Parathyroid adenoma (tissue), 2 donors: ENCODE measurements at regions not wholly inside any gene's neighbourhood (a gene's known extent, or its start where the extent isn't known, plus 50 kb on each side); places are given as distances from the start of the nearest gene placed in this dataset.
"Not testable (repeated sequence)": the region's sequence is repeated elsewhere in the genome, so short reads cannot be mapped to it uniquely, and the experiment has no call there.

Source experiments
- H2AFZ ChIP-seq: fragments of 300-600 bp; sonication (generic); one replicate; pipeline ENCODE4 v1.7.0; 2017; ENCODE audit warnings: antibody characterized with exemption, mild to moderate bottlenecking
- H3K27ac ChIP-seq: fragments of 300-600 bp; sonication (generic); one replicate; pipeline ENCODE4 v1.7.0; 2017
- H3K27me3 ChIP-seq: fragments of 300-600 bp; sonication (generic); one replicate; pipeline ENCODE4 v1.7.0; 2017; ENCODE audit warnings: low read length; ENCODE audit not compliant: control insufficient read depth, insufficient read depth
- H3K36me3 ChIP-seq: fragments of 300-600 bp; sonication (generic); one replicate; pipeline ENCODE4 v1.7.0; 2017; ENCODE audit warnings: low read length; ENCODE audit not compliant: control insufficient read depth, insufficient read depth
- H3K4me1 ChIP-seq: fragments of 300-600 bp; sonication (generic); one replicate; pipeline ENCODE4 v1.7.0; 2017; ENCODE audit warnings: control low read depth
- H3K4me2 ChIP-seq: fragments of 300-600 bp; sonication (generic); one replicate; pipeline ENCODE4 v1.7.0; 2017; ENCODE audit warnings: low read length
- H3K4me3 ChIP-seq: fragments of 300-600 bp; sonication (generic); one replicate; pipeline ENCODE4 v1.7.0; 2017; ENCODE audit warnings: low read depth, low read length
- H3K79me2 ChIP-seq: fragments of 300-600 bp; sonication (generic); one replicate; pipeline ENCODE4 v1.7.0; 2017; ENCODE audit warnings: control low read depth
- H3K9ac ChIP-seq: fragments of 300-600 bp; sonication (generic); one replicate; pipeline ENCODE4 v1.7.0; 2017; ENCODE audit warnings: mild to moderate bottlenecking
- H3K9me3 ChIP-seq: fragments of 300-600 bp; sonication (generic); one replicate; pipeline ENCODE4 v1.7.0; 2017; ENCODE audit warnings: low read length; ENCODE audit not compliant: control insufficient read depth
- CTCF ChIP-seq: fragments of 300-600 bp; sonication (generic); IDR thresholded peaks from one replicate; pipeline ENCODE4 v1.7.0; 2017; ENCODE audit warnings: antibody characterized with exemption, mild to moderate bottlenecking
- donor health status: primary hyperparathyroidism.

DNA sequence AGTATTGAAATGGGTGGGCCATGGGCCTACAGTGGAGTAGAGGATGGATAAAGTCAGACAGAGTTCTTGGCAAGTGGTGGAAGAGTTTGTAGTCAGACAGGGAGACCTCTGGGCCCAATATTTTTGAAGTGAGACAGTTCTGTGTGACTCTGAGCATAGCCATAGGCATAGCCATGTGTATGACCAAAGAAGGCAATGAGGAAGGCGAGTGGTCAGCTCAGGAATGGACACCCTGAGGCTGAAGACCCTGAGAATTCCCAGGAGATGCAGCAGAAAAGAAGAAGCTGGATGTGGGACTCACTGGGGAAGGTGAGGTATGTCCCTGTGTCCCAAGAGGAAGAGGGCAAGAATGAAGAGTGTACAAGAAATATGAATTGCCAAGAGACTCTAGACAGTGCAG lies 210.6 kb upstream of the IRF2BP2 start:
- H3K36me3 ChIP-seq, result no peaks in the 10 kb centered on the region
- no peak overlapping the region for H3K4me2 ChIP-seq
- H2AFZ ChIP-seq, result no peak overlapping the region
- no peaks in the 10 kb centered on the region for H3K9me3 ChIP-seq
- H3K79me2 ChIP-seq, result no peaks in the 10 kb centered on the region
- H3K27ac ChIP-seq, result no peak overlapping the region
- H3K4me1 ChIP-seq, result no peaks in the 10 kb centered on the region
- H3K9ac ChIP-seq, result no peak overlapping the region
- H3K27me3 ChIP-seq, result no peaks in the 10 kb centered on the region
- no peak overlapping the region for H3K4me3 ChIP-seq
- no peak for TF ChIP-seq CTCF

DNA sequence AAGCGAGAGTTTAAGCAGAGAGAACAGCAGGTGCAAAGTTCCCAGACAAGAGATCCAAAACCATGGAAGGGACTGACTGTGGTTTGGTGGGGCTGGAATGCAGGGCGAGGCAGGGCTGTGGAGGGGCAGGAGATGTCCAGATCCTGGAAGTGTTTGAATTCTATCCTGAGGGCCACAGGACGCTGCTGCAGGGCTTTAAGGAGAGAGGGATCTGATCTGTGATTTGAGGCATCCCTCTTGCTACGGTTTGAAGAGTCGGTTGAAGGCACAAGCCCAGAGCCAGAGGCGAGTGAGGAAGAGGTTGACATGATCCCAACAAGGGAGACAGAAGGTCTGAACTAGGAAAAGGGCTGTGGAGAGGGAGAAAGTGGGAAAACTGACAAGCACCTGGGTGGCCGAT lies 209.9 kb upstream of the IRF2BP2 start:
- H3K9ac ChIP-seq, H3K4me1 ChIP-seq: not testable (repeated sequence)

GRCh38 chr1:234818040-234818387 lies 208.0 kb upstream of the IRF2BP2 start:
- H3K27ac ChIP-seq, result not testable (repeated sequence)

More for the DNA sequence above, 209.9 kb upstream of the IRF2BP2 start:
- not testable (repeated sequence) for H3K4me3 ChIP-seq, H3K9me3 ChIP-seq, H3K4me2 ChIP-seq, H2AFZ ChIP-seq, H3K36me3 ChIP-seq, H3K79me2 ChIP-seq, H3K27ac ChIP-seq, H3K27me3 ChIP-seq

GRCh38 chr1:234817313-234818039 lies 207.5 kb upstream of the IRF2BP2 start:
- H3K9me3 ChIP-seq, H3K4me2 ChIP-seq, H3K36me3 ChIP-seq, H3K4me1 ChIP-seq, H3K27ac ChIP-seq, H3K4me3 ChIP-seq, H3K79me2 ChIP-seq, H3K9ac ChIP-seq, H3K27me3 ChIP-seq, H2AFZ ChIP-seq: not testable (repeated sequence)

More at GRCh38 chr1:234818040-234818387, 208.0 kb upstream of the IRF2BP2 start:
- not testable (repeated sequence) for H3K79me2 ChIP-seq, H3K4me3 ChIP-seq, H3K4me1 ChIP-seq, H2AFZ ChIP-seq, H3K4me2 ChIP-seq, H3K9me3 ChIP-seq, H3K9ac ChIP-seq, H3K27me3 ChIP-seq, H3K36me3 ChIP-seq

DNA sequence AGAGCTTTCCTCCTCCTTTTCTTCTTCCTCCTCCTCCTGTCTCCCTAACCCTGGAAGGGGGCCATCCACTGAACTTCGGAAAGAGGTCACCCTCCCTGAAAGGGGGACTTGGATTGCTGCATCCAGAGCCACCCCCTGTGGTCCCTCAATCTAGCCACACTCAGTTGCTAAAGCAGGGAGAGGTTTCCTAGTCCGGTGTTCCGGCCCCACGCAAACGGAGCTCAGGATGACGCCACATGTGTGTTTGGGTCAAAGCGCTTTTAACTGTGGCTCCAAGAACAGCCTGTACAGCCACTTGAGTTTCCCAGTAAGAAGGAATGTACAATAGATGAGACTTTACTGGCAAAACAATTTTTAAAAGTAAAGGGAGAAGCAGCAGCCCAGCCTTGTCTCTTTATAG lies 206.9 kb upstream of the IRF2BP2 start:
- not testable (repeated sequence) for H3K9ac ChIP-seq, H3K27ac ChIP-seq, H3K9me3 ChIP-seq, H3K4me1 ChIP-seq, H3K79me2 ChIP-seq, H3K4me2 ChIP-seq, H3K36me3 ChIP-seq, H3K4me3 ChIP-seq, H3K27me3 ChIP-seq, H2AFZ ChIP-seq

DNA sequence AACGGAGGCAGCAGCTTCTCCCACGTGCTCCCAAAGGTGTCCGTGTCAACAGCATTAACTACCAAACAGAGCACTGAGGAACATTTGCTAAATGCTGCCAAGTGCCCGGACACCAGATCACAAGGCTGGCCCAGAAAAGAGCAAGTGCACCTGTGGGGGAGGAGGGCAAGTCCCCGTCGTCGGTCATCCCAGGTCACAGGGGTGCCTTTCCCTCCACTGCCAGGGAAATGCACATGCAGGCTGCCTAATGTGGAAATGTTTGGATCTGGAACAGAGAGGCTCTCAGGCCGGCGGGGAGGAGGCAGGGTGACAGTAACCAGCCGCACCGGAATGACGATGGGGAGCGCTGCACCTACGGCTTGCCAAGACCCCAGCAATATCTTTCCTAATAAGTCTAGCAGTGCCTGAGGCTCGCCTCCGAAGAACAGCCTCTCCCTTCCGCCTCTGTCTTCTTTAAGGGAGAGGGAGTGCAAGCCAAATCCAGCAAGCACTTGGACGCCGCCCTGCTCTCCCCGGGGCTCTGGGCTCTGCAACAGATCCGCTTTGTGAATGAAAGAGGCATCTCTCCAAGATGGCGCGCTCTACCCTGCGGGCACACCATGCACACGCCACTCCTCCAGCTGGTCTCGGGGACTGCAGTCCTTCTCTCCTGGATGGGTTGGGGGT lies 206.3 kb upstream of the IRF2BP2 start:
- H3K4me1 ChIP-seq, H2AFZ ChIP-seq, H3K4me3 ChIP-seq, H3K79me2 ChIP-seq, H3K36me3 ChIP-seq, H3K9ac ChIP-seq, H3K9me3 ChIP-seq, H3K27me3 ChIP-seq, H3K27ac ChIP-seq, H3K4me2 ChIP-seq: not testable (repeated sequence)

GRCh38 chr1:234815295-234815815 lies 205.4 kb upstream of the IRF2BP2 start:
- not testable (repeated sequence) for H3K4me3 ChIP-seq, H3K4me2 ChIP-seq, H3K9me3 ChIP-seq, H3K9ac ChIP-seq, H2AFZ ChIP-seq, H3K79me2 ChIP-seq, H3K36me3 ChIP-seq, H3K4me1 ChIP-seq, H3K27ac ChIP-seq, H3K27me3 ChIP-seq

DNA sequence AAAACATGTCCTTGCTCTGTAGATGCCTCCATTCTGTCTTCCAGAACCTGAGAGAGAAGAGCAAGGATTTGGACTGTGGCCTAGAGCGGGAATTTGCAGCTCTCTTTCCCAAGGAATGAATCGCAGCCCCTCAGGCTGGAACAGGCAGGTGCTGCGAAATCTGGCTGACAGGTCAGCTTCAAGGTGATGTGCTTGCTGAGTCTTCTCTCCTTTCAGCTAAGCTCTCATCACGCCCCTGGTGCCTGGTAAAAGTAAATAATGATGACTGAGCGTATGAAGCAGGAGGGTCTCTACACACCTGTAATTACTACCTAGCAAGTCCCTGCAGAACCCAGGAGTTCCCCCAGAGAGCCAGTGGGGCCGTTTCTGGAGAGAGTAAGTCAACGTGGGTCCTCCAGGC lies 204.3 kb upstream of the IRF2BP2 start:
- H3K9me3 ChIP-seq, H3K36me3 ChIP-seq, H3K79me2 ChIP-seq, H3K4me1 ChIP-seq, H2AFZ ChIP-seq, H3K27me3 ChIP-seq, H3K9ac ChIP-seq, H3K4me2 ChIP-seq, H3K27ac ChIP-seq, H3K4me3 ChIP-seq: not testable (repeated sequence)

DNA sequence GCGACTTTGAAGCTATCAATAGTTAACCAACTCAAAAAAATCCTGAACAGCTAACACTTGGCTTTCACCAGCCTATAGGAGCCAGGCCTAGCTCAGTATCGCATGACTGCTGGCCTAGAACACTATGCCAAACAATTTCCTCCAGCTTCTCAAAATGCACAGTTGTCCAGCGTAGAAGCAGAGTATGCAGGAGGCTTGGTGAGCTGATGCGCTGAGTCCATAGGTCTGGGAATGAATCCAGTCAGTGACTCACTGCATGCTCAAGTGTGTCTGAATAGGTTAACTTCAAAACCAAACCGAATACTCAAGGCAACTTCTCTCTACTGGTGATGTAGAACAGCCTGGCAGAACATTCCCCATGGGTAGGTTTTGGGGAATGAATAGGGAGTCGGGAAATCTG lies 201.8 kb upstream of the IRF2BP2 start:
- H3K4me1 ChIP-seq, H3K4me2 ChIP-seq, H3K36me3 ChIP-seq, H3K4me3 ChIP-seq, H3K9ac ChIP-seq, H3K79me2 ChIP-seq, H2AFZ ChIP-seq, H3K9me3 ChIP-seq, H3K27me3 ChIP-seq, H3K27ac ChIP-seq: not testable (repeated sequence)

DNA sequence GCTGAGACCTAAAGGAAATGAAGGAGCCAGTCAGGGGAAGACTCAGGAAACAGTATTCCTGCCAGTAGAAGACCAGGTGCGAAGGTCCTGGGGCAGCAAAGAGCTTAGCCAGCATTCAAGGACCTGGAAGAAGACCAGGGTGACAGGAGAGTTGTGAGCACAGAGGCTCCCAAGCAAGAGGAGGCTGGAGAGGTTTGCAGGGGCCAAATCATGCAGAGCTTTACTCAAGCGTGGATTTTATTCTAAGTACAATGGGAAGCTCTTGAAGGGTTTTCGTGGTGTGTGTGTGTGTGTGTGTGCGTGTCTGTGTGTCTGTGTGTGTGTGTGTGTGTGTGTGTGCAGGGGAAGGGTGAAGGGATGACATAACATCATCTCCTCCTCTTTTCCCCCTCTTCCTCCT lies 200.7 kb upstream of the IRF2BP2 start:
- H3K4me1 ChIP-seq, H3K36me3 ChIP-seq, H3K4me3 ChIP-seq, H3K4me2 ChIP-seq, H3K27me3 ChIP-seq, H3K9ac ChIP-seq, H3K79me2 ChIP-seq, H2AFZ ChIP-seq, H3K27ac ChIP-seq, H3K9me3 ChIP-seq: not testable (repeated sequence)
